Peyer's patch (tissue), 4 donors: ENCODE measurements at regions not wholly inside any gene's neighbourhood (a gene's known extent, or its start where the extent isn't known, plus 50 kb on each side); places are given as distances from the start of the nearest gene placed in this dataset.

Source experiments
- DNase-seq, 3 donors: peaks; one replicate each; pipeline ENCODE4 v3.0.0-alpha.2; 2017 to 2019
- H3K27ac ChIP-seq, 4 donors: fragments of 200-600 bp; sonication (generic); one replicate each; pipeline ENCODE4 v1.5.1; 2016 to 2019
- H3K27me3 ChIP-seq, 2 donors: fragments of 200-600 bp; sonication (generic); one replicate each; pipeline ENCODE4 v1.5.1; 2019
- H3K36me3 ChIP-seq, 3 donors: fragments of 200-600 bp; sonication (generic); one replicate each; pipeline ENCODE4 v1.5.1; 2016 to 2019
- H3K4me1 ChIP-seq, 4 donors: fragments of 200-600 bp; sonication (generic); one replicate each; pipeline ENCODE4 v1.5.1; 2016 to 2019
- H3K4me3 ChIP-seq, 4 donors: fragments of 200-600 bp; sonication (generic); 1 replicate in 3 of 4; 2 replicates in 1 of 4; pipeline ENCODE4 v1.5.1; 2016 to 2019; ENCODE audit warnings: mild to moderate bottlenecking in 1 of 4
- H3K9me3 ChIP-seq, 4 donors: fragments of 200-600 bp; sonication (generic); one replicate each; pipeline ENCODE4 v1.5.1; 2016 to 2019; ENCODE audit warnings: mild to moderate bottlenecking in 1 of 4
- CTCF ChIP-seq, 6 experiments: fragments of 450-650 bp in 4 of 6; fragments of 200-600 bp in 2 of 6; sonication (generic) in 1 of 6; IDR thresholded peaks; one replicate each; pipeline ENCODE4 v1.5.1; 2017 to 2019; ENCODE audit warnings: antibody characterized with exemption in 6 of 6, mild to moderate bottlenecking in 3 of 6, moderate library complexity in 1 of 6
- POLR2A ChIP-seq, 2 donors: fragments of 450-650 bp; IDR thresholded peaks; one replicate each; pipeline ENCODE4 v1.5.1; 2017; ENCODE audit warnings: antibody characterized with exemption in 2 of 2, mild to moderate bottlenecking in 2 of 2, moderate library complexity in 2 of 2

DNA sequence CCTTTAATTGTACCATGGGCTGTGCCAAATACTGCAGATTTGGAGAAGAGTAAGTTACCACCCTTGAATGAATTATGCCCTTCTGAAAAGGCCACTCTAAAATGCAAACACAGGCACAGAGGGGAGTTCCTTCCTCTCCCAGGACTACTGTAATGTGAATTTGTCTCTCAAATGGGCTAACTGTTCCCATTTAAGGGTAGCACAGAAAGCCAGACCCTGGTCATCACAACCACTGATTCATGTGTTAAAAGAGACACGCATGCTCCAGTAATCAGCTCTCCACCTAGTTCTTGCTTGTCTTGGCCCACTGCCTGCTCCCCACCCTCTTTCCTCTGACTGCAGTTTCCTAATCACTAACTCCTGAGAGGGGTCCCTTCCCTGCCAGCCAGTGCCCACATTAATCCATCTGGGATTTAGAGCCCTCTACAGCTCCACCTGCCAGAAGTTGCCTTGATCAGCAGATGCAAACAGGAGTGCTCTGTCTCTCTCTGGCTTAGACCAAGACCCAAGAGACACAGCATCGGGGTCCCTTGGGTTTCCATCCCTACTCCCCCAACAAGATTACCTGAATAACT, 382.4 kb downstream of the TMEM167A start:
- H3K4me1 ChIP-seq, result no peaks in the 10 kb centered on the region
- no peak overlapping the region for H3K4me3 ChIP-seq
- H3K27ac ChIP-seq, result no peak overlapping the region
- no peaks in the 10 kb centered on the region for H3K36me3 ChIP-seq
- TF ChIP-seq POLR2A (IDR thresholded peaks at IDR 0.05) (no peak), CTCF (IDR thresholded peaks at IDR 0.05) (no peak)
- no peak for DNase-seq
- H3K27me3 ChIP-seq, result no peaks in the 10 kb centered on the region
- no peaks in the 10 kb centered on the region for H3K9me3 ChIP-seq

GRCh38 chr5:82692826-82693225, 384.4 kb downstream of the TMEM167A start:
- Histone ChIP-seq H3K27ac (no peak overlapping the region), H3K4me3 (no peak overlapping the region), H3K27me3 (no peaks in the 10 kb centered on the region), H3K9me3 (no peaks in the 10 kb centered on the region), H3K36me3 (no peaks in the 10 kb centered on the region), H3K4me1 (no peaks in the 10 kb centered on the region)
- DNase-seq, result no peak
- TF ChIP-seq CTCF (IDR thresholded peaks at IDR 0.05) (no peak), POLR2A (IDR thresholded peaks at IDR 0.05) (no peak)

- DNase-seq, result no peak
- Histone ChIP-seq H3K4me3 (no peak overlapping the region), H3K27me3 (no peaks in the 10 kb centered on the region), H3K4me1 (no peaks in the 10 kb centered on the region), H3K27ac (no peak overlapping the region), H3K9me3 (no peaks in the 10 kb centered on the region), H3K36me3 (no peaks in the 10 kb centered on the region)
- TF ChIP-seq CTCF (IDR thresholded peaks at IDR 0.05), result no peak
- TF ChIP-seq POLR2A (IDR thresholded peaks at IDR 0.05), result no peak
These were observed 392.5 kb downstream of the TMEM167A start for GRCh38 chr5:82684659-82685058.

DNA sequence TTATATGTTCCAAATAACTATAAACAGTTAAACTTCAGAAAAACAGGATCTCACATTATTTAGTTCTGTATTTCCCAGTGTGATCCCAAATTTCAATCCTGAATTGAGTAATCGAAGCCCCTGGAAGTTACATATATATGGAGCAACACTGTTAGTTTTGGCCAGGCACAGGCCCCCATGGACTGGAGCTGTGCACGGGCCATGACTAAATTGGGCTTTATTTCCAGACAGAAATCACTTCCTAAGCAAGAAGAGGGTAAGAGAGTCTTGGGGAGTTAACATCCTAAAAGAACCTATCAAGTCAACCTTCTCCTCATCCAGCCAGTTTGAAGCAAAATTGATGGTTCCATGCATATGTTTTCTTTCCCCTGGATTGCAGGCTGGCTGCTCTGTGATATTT, 393.0 kb downstream of the TMEM167A start:
- H3K36me3 ChIP-seq, result no peaks in the 10 kb centered on the region
- H3K27ac ChIP-seq, result no peak overlapping the region
- H3K4me1 ChIP-seq, result no peaks in the 10 kb centered on the region
- H3K9me3 ChIP-seq, result no peaks in the 10 kb centered on the region
- no peak for DNase-seq
- TF ChIP-seq CTCF (IDR thresholded peaks at IDR 0.05), result no peak
- TF ChIP-seq POLR2A (IDR thresholded peaks at IDR 0.05), result no peak
- H3K4me3 ChIP-seq, result no peak overlapping the region
- H3K27me3 ChIP-seq, result no peaks in the 10 kb centered on the region

DNA sequence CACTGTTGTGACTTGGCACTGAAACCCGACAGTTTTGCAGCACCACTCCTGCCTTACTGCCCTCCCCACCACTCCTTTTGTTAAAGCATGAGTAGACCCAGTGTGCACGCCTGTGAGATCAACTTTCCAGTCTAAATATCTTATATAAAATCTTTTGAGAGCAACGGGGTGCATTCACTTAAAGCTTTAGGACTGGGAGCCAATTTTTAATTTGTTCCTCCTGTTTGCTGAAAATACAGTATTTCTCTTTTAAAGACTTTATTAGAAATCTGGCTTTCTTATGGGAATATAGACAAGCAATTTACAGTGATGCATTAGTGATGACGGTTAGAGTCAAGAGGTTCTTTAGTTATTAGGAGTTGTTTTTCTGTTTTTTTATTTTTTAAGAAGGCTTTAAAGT, 397.5 kb downstream of the TMEM167A start:
- Histone ChIP-seq H3K4me1 (no peaks in the 10 kb centered on the region), H3K27me3 (no peaks in the 10 kb centered on the region), H3K4me3 (no peak overlapping the region), H3K27ac (no peak overlapping the region), H3K36me3 (no peaks in the 10 kb centered on the region), H3K9me3 (no peaks in the 10 kb centered on the region)
- TF ChIP-seq CTCF (IDR thresholded peaks at IDR 0.05), result no peak
- TF ChIP-seq POLR2A (IDR thresholded peaks at IDR 0.05), result no peak
- DNase-seq, result no peak

DNA sequence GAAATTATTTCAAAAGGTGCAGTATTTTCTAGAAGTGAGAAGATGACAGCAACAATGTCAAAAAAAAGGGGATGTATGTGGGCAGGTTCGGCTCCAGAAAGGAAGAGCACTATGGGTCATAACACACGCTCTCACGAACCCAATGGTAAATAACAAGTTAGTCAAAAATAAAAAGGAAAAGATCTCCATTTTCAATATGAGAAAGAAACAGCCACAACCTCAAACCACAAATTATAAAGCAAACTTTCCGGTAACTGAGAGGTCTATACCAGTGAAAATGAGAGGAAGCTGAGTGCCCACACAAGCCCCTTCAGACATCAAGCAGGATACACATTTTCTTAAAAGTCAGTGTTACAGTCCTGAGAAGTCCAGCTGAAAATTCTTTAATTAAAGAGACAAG, 398.5 kb upstream of the RPS23 start:
- no peak for TF ChIP-seq CTCF (IDR thresholded peaks at IDR 0.05)
- TF ChIP-seq POLR2A (IDR thresholded peaks at IDR 0.05), result no peak
- Histone ChIP-seq H3K4me1 (no peaks in the 10 kb centered on the region), H3K9me3 (no peaks in the 10 kb centered on the region), H3K27me3 (no peaks in the 10 kb centered on the region), H3K36me3 (no peaks in the 10 kb centered on the region), H3K27ac (no peak overlapping the region), H3K4me3 (no peak overlapping the region)
- DNase-seq, result no peak
